MCF 10A (cell line): ENCODE measurements at regions not wholly inside any gene's neighbourhood (a gene's known extent, or its start where the extent isn't known, plus 50 kb on each side); places are given as distances from the start of the nearest gene placed in this dataset.

ENCODE experiments used
- BruUV-seq: library from RNA; stranded (reverse); fragments of 400-500 nt; replicated peaks from 2 replicates; lab custom pipeline; 2021; lab: Mats Ljungman, UMichigan
- CTCF ChIA-PET: fragments of 300-600 bp; sonication (Branson Sonifier 250); formaldehyde crosslinking; extraction: SDS; loops from one replicate; lab custom pipeline; 2021; ENCODE audit warnings: antibody characterized with exemption, inconsistent platforms; lab: Yijun Ruan, JAX
- POLR2A ChIA-PET: fragments of 300-600, 350-650 bp; sonication (Branson Sonifier 250); formaldehyde crosslinking; extraction: SDS; loops from one replicate; lab custom pipeline; 2020; ENCODE audit warnings: antibody characterized with exemption, inconsistent platforms; lab: Yijun Ruan, JAX
- DNase-seq: peaks from one replicate; pipeline ENCODE4 v3.0.0-alpha.2; 2018; ENCODE audit not compliant: unreplicated experiment
- H3K27ac Mint-ChIP-seq: one replicate; pipeline ENCODE4 v1.8.0; 2022; ENCODE audit warnings: mild to moderate bottlenecking, low read depth, mixed read lengths; ENCODE audit not compliant: unreplicated experiment
- H3K27me3 Mint-ChIP-seq: one replicate; pipeline ENCODE4 v1.8.0; 2022; ENCODE audit warnings: mixed read lengths; ENCODE audit not compliant: insufficient read depth, unreplicated experiment
- H3K36me3 Mint-ChIP-seq: one replicate; pipeline ENCODE4 v1.8.0; 2022; ENCODE audit warnings: mild to moderate bottlenecking, moderate library complexity, mixed read lengths; ENCODE audit not compliant: insufficient read depth, unreplicated experiment
- H3K4me1 Mint-ChIP-seq: one replicate; pipeline ENCODE4 v1.8.0; 2022; ENCODE audit warnings: mixed read lengths; ENCODE audit not compliant: insufficient read depth, unreplicated experiment
- H3K4me3 Mint-ChIP-seq: one replicate; pipeline ENCODE4 v1.8.0; 2022; ENCODE audit warnings: mild to moderate bottlenecking, moderate library complexity, mixed read lengths; ENCODE audit not compliant: unreplicated experiment
- H3K9me3 Mint-ChIP-seq: one replicate; pipeline ENCODE4 v1.8.0; 2022; ENCODE audit warnings: mixed read lengths; ENCODE audit not compliant: unreplicated experiment
- intact Hi-C: fragments of 100-400 bp; cut with micrococcal nuclease; formaldehyde crosslinking; loops from 2 replicates; pipeline ENCODE4 v1.14.1; 2022
- TF ChIP-seq, protein P1 (sequence below): fragments of 200-600 bp; IDR thresholded peaks from one replicate; pipeline ENCODE4 v1.8.0; 2022; ENCODE audit warnings: antibody characterized with exemption, mild to moderate bottlenecking; ENCODE audit not compliant: unreplicated experiment

DNA sequence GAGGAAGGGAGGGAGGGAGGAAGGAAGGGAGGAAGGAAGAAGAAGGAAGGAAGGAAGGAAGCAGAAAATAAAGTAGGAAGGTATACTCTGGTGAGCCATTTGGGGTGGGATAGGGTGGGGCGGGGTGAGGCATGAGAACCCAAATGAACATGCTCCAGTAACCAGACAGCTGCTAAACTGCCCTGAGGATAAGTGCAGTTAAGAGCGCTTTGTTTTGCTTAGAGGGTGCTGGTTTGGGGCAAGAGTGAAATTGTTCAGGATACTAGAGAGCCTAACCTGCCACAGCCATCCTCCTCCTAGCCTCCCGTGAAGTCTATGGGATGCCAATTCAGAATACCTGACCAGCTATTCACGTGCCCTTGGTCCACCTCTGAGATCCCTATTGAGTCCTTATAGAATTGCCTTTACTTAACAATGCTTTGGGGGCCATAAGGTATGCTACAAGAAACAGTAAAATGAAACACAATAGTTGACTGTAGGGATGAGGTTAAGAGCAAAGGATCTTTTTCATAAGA, 59.0 kb upstream of the ATF3 start:
- Mint-ChIP-seq H3K4me1 (peaks cover 9% of the 10 kb centered on the region), H3K4me3 (no peak overlapping the region), H3K27ac (no peak overlapping the region), H3K9me3 (no peaks in the 10 kb centered on the region), H3K27me3 (no peaks in the 10 kb centered on the region), H3K36me3 (no peaks in the 10 kb centered on the region)
- POLR2A ChIA-PET = interaction anchor here (1.1 to 1.5 kb wide), 3 partner anchors 9 to 52 kb away, joined by 3 to 4 read pairs (median 4); no protein-coding TSS in a partner anchor
- TF ChIP-seq, protein P1, sequence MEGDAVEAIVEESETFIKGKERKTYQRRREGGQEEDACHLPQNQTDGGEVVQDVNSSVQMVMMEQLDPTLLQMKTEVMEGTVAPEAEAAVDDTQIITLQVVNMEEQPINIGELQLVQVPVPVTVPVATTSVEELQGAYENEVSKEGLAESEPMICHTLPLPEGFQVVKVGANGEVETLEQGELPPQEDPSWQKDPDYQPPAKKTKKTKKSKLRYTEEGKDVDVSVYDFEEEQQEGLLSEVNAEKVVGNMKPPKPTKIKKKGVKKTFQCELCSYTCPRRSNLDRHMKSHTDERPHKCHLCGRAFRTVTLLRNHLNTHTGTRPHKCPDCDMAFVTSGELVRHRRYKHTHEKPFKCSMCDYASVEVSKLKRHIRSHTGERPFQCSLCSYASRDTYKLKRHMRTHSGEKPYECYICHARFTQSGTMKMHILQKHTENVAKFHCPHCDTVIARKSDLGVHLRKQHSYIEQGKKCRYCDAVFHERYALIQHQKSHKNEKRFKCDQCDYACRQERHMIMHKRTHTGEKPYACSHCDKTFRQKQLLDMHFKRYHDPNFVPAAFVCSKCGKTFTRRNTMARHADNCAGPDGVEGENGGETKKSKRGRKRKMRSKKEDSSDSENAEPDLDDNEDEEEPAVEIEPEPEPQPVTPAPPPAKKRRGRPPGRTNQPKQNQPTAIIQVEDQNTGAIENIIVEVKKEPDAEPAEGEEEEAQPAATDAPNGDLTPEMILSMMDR = no peak
- no TSS peak for BruUV-seq
- no peak for DNase-seq
- CTCF ChIA-PET = interaction anchor here (0.6 to 1.6 kb wide), 3 partner anchors 81 to 131 kb away, joined by 4 to 7 read pairs (median 5); no protein-coding TSS in a partner anchor
- intact Hi-C loops = no loop called here

DNA sequence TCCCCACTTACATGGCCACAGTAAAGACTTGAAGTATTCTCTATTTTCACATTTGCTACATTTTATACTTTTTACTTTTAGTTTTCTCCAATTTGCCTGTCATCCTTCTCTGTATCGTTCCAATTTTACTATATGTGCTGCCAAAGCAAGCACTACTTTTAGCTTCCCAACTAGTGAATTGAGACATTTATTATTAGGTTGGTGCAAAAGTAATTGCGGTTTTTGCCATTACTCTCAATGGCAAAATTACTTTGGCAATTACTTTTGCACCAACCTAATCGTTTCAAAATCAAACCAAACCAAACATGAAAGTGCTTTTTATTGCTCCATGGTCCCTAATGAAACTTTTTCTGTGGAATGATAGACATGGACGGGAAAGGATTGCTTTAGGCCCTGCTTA, 56.6 kb upstream of the ATF3 start:
- DNase-seq = no peak
- POLR2A ChIA-PET = interaction anchor here (0.8 to 1.0 kb wide), 3 partner anchors 25 to 471 kb away, joined by 3 read pairs; no protein-coding TSS in a partner anchor
- no TSS peak for BruUV-seq
- Mint-ChIP-seq H3K9me3 (no peaks in the 10 kb centered on the region), H3K27ac (no peak overlapping the region), H3K27me3 (no peaks in the 10 kb centered on the region), H3K4me1 (no peaks in the 10 kb centered on the region), H3K36me3 (no peaks in the 10 kb centered on the region), H3K4me3 (no peak overlapping the region)
- TF ChIP-seq, protein P1 = no peak
- CTCF ChIA-PET = interaction anchor here (0.6 to 1.6 kb wide), 4 partner anchors 11 to 75 kb away, joined by 3 to 5 read pairs (median 4); no protein-coding TSS in a partner anchor
- intact Hi-C loops = no loop called here

- Mint-ChIP-seq H3K27ac (no peak overlapping the region), H3K9me3 (no peaks in the 10 kb centered on the region), H3K27me3 (no peaks in the 10 kb centered on the region), H3K4me1 (peaks cover 4% of the 10 kb centered on the region), H3K4me3 (no peak overlapping the region), H3K36me3 (no peaks in the 10 kb centered on the region)
- TF ChIP-seq, protein P1 = no peak
- intact Hi-C loops = no loop called here
- CTCF ChIA-PET = interaction anchor here (0.7 to 2.1 kb wide), 4 partner anchors 56 to 238 kb away, joined by 3 to 18 read pairs (median 6); partner anchors contain the start of genes NSL1 and TATDN3
- no TSS peak for BruUV-seq
- no peak for DNase-seq
- POLR2A ChIA-PET = interaction anchor here (0.7 to 6.1 kb wide), 2 partner anchors 54 to 65 kb away, joined by 3 to 65 read pairs; partner anchors contain the start of gene ATF3
These were observed 54.9 kb upstream of the ATF3 start for GRCh38 chr1:212553676-212554075.

GRCh38 chr1:212554401-212554800, 54.2 kb upstream of the ATF3 start:
- H3K27me3 Mint-ChIP-seq = no peaks in the 10 kb centered on the region
- TF ChIP-seq, protein P1 = no peak
- H3K27ac Mint-ChIP-seq = no peak overlapping the region
- no peaks in the 10 kb centered on the region for H3K9me3 Mint-ChIP-seq
- H3K36me3 Mint-ChIP-seq = no peaks in the 10 kb centered on the region
- intact Hi-C loops = no loop called here
- no peak for DNase-seq
- H3K4me3 Mint-ChIP-seq = no peak overlapping the region
- BruUV-seq = no TSS peak
- CTCF ChIA-PET = interaction anchor here (0.5 to 2.1 kb wide), 7 partner anchors 16 to 237 kb away, joined by 3 to 18 read pairs (median 4); partner anchors contain the start of genes NSL1 and TATDN3
- POLR2A ChIA-PET = interaction anchor here (1.4 to 6.1 kb wide), 5 partner anchors 7 to 460 kb away, joined by 3 to 65 read pairs (median 11); partner anchors contain the start of gene ATF3
- peaks cover 10% of the 10 kb centered on the region for H3K4me1 Mint-ChIP-seq
